Stomach (tissue), 8 donors: ENCODE measurements at regions not wholly inside any gene's neighbourhood (a gene's known extent, or its start where the extent isn't known, plus 50 kb on each side); places are given as distances from the start of the nearest gene placed in this dataset.

Experiments used
- DNase-seq, 2 donors: peaks; one replicate each; pipeline versions ENCODE4 v3.0.0 to v3.0.0-alpha.2; 2013 to 2019
- H3K27ac ChIP-seq, 5 donors: fragments of 200-600 bp in 4 of 5; sonication (generic) in 4 of 5; one replicate each; pipeline ENCODE4 v1.5.1; 2013 to 2019; ENCODE audit warnings: mild to moderate bottlenecking in 1 of 5, moderate library complexity in 1 of 5
- H3K27me3 ChIP-seq, 3 donors: fragments of 200-600 bp; sonication (generic); one replicate each; pipeline ENCODE4 v1.5.1; 2017 to 2019; ENCODE audit warnings: mixed run types in 1 of 3
- H3K36me3 ChIP-seq, 4 donors: fragments of 200-600 bp; sonication (generic); 1 replicate in 3 of 4; 2 replicates in 1 of 4; pipeline ENCODE4 v1.5.1; 2016 to 2019
- H3K4me1 ChIP-seq, 4 donors: fragments of 200-600 bp; sonication (generic); one replicate each; pipeline ENCODE4 v1.5.1; 2016 to 2019
- H3K4me3 ChIP-seq, 4 donors: fragments of 200-600 bp; sonication (generic) in 3 of 4; one replicate each; pipeline ENCODE4 v1.5.1; 2016 to 2019; ENCODE audit warnings: mild to moderate bottlenecking in 1 of 4
- H3K9me3 ChIP-seq, 4 donors: fragments of 200-600 bp; sonication (generic); one replicate each; pipeline ENCODE4 v1.5.1; 2016 to 2019
- EP300 ChIP-seq: sonication (generic); formaldehyde crosslinking; IDR thresholded peaks from one replicate; pipeline ENCODE4 v1.6.1; 2017; ENCODE audit warnings: antibody characterized with exemption
- POLR2A ChIP-seq, 4 donors: fragments of 450-650 bp; IDR thresholded peaks; one replicate each; pipeline ENCODE4 v1.6.1; 2016; ENCODE audit warnings: antibody characterized with exemption in 4 of 4, control low read depth in 2 of 4, mild to moderate bottlenecking in 1 of 4, moderate library complexity in 1 of 4
- POLR2AphosphoS5 ChIP-seq, 3 donors: sonication (generic); formaldehyde crosslinking; IDR thresholded peaks; one replicate each; pipeline ENCODE4 v1.6.1; 2016; ENCODE audit warnings: antibody characterized with exemption in 3 of 3
- WGBS, 5 donors: extraction: QIAGEN DNeasy Blood & Tissue Kit in 3 of 5; methylation state at CpG; one replicate each; pipeline versions ENCODE4 v1.1.5 to v1.1.7; 2013 to 2018; 5-methylcytosine and 5-hydroxymethylcytosine counted together
- intact Hi-C: fragments of 100-400 bp; cut with DNase I; formaldehyde crosslinking; loops from one replicate; pipeline ENCODE4 v1.15.1; 2023; ENCODE audit warnings: low total_unique reads
- TF ChIP-seq, protein P1 (sequence below), 7 experiments: fragments of 450-650 bp in 4 of 7; fragments of 200-600 bp in 3 of 7; sonication (generic) in 3 of 7; IDR thresholded peaks; one replicate each; pipeline ENCODE4 v1.5.1; 2016 to 2019; ENCODE audit warnings: antibody characterized with exemption in 7 of 7, control low read depth in 2 of 7, mild to moderate bottlenecking in 1 of 7
- donor health status: healthy with polysubstance abuse.
- donor health status: Bipolar disorder and iron deficiency.
- donor health status: healthy.

DNA sequence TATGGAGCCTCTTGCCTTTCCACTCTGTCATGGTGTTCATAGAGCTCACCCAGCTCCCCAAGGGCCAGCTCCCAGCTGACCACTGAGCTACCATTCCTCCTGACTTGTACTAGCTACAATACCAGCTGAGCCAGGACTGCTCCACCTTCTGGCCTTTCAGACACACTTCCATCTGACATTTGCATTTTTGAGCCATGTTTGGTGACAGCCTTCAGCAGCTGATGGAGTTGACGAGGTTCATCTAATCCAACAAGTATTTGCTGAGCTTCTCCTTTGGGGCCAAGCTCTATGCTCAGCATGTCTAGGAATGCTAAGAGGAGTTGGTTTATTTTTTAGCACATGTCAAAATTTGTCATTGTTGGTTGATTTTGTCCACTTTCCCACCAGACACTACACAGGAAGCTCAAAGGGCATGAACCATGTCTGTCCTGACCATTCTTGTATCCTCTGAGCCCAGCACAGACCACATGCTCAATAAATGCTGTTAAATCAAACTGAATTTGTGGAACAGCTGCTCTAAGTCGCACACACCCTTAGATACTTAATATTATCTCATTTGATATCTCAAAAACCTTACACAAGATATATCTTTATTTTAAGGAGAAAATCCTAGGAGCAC is 142.6 kb upstream of the PPARGC1A start:
- no peaks in the 10 kb centered on the region for H3K9me3 ChIP-seq
- TF ChIP-seq POLR2AphosphoS5 (IDR thresholded peaks at IDR 0.05) (no peak), POLR2A (IDR thresholded peaks at IDR 0.05) (no peak), EP300 (no peak)
- TF ChIP-seq, protein P1, sequence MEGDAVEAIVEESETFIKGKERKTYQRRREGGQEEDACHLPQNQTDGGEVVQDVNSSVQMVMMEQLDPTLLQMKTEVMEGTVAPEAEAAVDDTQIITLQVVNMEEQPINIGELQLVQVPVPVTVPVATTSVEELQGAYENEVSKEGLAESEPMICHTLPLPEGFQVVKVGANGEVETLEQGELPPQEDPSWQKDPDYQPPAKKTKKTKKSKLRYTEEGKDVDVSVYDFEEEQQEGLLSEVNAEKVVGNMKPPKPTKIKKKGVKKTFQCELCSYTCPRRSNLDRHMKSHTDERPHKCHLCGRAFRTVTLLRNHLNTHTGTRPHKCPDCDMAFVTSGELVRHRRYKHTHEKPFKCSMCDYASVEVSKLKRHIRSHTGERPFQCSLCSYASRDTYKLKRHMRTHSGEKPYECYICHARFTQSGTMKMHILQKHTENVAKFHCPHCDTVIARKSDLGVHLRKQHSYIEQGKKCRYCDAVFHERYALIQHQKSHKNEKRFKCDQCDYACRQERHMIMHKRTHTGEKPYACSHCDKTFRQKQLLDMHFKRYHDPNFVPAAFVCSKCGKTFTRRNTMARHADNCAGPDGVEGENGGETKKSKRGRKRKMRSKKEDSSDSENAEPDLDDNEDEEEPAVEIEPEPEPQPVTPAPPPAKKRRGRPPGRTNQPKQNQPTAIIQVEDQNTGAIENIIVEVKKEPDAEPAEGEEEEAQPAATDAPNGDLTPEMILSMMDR (IDR thresholded peaks at IDR 0.05), result peak in 4 of 7 experiments; percentile 22 to 56 (median 34)
- H3K36me3 ChIP-seq, result no peaks in the 10 kb centered on the region
- no peaks in the 10 kb centered on the region for H3K27me3 ChIP-seq
- H3K4me3 ChIP-seq, result no peak overlapping the region
- 44 to 77% (median 56%) methylated on average over 2 of the region's 2 CpGs for WGBS, 5 donors
- DNase-seq, result peak; percentile 25 to 35
- no peak overlapping the region for H3K27ac ChIP-seq
- intact Hi-C loops, result no loop called here
- no peaks in the 10 kb centered on the region for H3K4me1 ChIP-seq

DNA sequence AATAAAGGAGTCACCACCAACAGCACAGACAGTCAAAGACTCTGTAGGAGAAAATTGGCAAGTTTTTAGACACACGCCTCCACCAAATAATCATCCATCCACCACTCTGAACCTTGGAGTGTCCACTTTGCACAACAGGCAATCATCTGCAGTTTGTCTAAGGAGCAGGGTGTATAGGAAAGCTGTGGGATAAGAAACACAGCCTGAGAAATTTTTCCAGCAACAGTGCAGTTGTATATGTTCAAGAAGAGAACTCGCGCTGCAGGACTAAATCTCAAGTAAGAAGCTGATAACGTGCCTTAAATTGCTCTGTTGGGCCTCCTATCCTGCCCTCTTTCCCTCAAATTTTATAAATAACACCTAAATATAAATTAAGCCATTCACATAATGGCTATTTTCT is 136.7 kb upstream of the PPARGC1A start:
- no peak for DNase-seq
- Histone ChIP-seq H3K36me3 (no peaks in the 10 kb centered on the region), H3K4me3 (no peak overlapping the region), H3K27me3 (no peaks in the 10 kb centered on the region), H3K4me1 (no peaks in the 10 kb centered on the region), H3K27ac (no peak overlapping the region), H3K9me3 (no peaks in the 10 kb centered on the region)
- TF ChIP-seq POLR2A (IDR thresholded peaks at IDR 0.05) (no peak), EP300 (no peak), POLR2AphosphoS5 (IDR thresholded peaks at IDR 0.05) (no peak)
- TF ChIP-seq, protein P1 (IDR thresholded peaks at IDR 0.05), result no peak
- intact Hi-C loops, result no loop called here
- WGBS, 5 donors, result 82 to 93% (median 85%) methylated on average over 4 of the region's 4 CpGs

DNA sequence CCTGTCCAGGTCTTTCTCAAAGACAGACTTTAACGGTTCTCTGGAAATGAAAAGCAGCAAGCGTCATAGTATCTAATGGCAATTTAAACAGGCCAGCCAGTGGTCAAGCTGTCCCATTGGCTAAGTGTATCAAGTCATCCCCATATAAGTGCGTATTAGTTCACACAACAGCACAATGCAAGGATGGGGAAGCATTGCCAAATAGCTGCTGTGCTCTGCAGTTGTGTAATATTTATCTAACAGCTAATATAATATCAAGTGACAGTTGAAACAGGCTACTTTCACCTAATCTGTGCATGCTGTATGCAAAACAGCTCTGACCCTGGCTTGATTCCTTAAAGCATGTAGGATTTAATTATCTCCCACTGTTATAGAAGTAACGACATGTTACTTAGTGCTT is 134.8 kb upstream of the PPARGC1A start:
- Histone ChIP-seq H3K4me3 (no peak overlapping the region), H3K27me3 (no peaks in the 10 kb centered on the region), H3K9me3 (no peaks in the 10 kb centered on the region), H3K36me3 (no peaks in the 10 kb centered on the region), H3K4me1 (no peaks in the 10 kb centered on the region), H3K27ac (no peak overlapping the region)
- TF ChIP-seq POLR2A (IDR thresholded peaks at IDR 0.05), result no peak
- no peak for TF ChIP-seq POLR2AphosphoS5 (IDR thresholded peaks at IDR 0.05)
- no peak for TF ChIP-seq EP300
- TF ChIP-seq, protein P1 (IDR thresholded peaks at IDR 0.05), result no peak
- intact Hi-C loops, result no loop called here
- peak in 1 of 2 donors; percentile 12 for DNase-seq
- WGBS, 5 donors, result 72 to 82% (median 78%) methylated on average over 4 of the region's 4 CpGs

DNA sequence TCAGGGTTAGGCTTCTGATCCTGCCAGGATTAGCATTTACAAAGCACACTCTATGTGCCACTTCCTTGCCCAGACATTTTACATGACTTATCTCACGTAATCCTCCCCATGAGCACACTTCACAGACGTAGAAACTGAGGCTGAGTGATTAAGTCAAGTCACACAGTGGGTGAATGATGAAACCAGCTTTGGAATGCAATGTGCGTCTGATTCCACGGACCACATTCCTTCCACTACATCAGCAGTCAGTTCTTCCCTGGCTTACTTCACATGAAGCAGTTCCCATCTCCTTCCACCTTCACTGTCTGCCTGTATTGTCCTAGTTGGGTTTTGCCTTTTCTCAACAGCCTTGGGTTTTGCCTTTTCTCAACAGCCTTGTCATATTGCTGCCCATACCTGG is 134.3 kb upstream of the PPARGC1A start:
- Histone ChIP-seq H3K27ac (no peak overlapping the region), H3K4me3 (no peak overlapping the region), H3K36me3 (no peaks in the 10 kb centered on the region), H3K4me1 (no peaks in the 10 kb centered on the region), H3K9me3 (no peaks in the 10 kb centered on the region), H3K27me3 (no peaks in the 10 kb centered on the region)
- TF ChIP-seq, protein P1 (IDR thresholded peaks at IDR 0.05), result no peak
- TF ChIP-seq POLR2AphosphoS5 (IDR thresholded peaks at IDR 0.05), result no peak
- WGBS, 5 donors, result 62 to 79% (median 75%) methylated on average over 4 of the region's 4 CpGs
- peak in 1 of 2 donors; percentile 20 for DNase-seq
- intact Hi-C loops, result no loop called here
